NCI-H510A (cell line): ENCODE measurements at regions not wholly inside any gene's neighbourhood (a gene's known extent, or its start where the extent isn't known, plus 50 kb on each side); places are given as distances from the start of the nearest gene placed in this dataset.
A peak's percentile ranks its signal among the peaks of the same experiment; 100 is the strongest.

ENCODE experiments used
- DNase-seq: peaks from one replicate; lab custom pipeline; 2025; lab: John Stamatoyannopoulos, UW

- no peak for DNase-seq
Measured at GRCh38 chr2:193566276-193566675, 1371.5 kb upstream of the TMEFF2 start.

- DNase-seq: no peak
Measured at GRCh38 chr2:193562031-193562430, 1367.3 kb upstream of the TMEFF2 start.

- no peak for DNase-seq
Measured at GRCh38 chr2:193561054-193561453, 1366.3 kb upstream of the TMEFF2 start.

GRCh38 chr2:193556766-193557470 lies 1362.2 kb upstream of the TMEFF2 start:
- DNase-seq: no peak

- DNase-seq: no peak
Measured at GRCh38 chr2:193549661-193550060, 1354.9 kb upstream of the TMEFF2 start.

GRCh38 chr2:193542762-193543161 lies 1348.0 kb upstream of the TMEFF2 start:
- DNase-seq: no peak

- DNase-seq: no peak
Measured at GRCh38 chr2:193539188-193539587, 1344.5 kb upstream of the TMEFF2 start.

- DNase-seq: no peak
Measured at GRCh38 chr2:193538061-193538460, 1343.3 kb upstream of the TMEFF2 start.

GRCh38 chr2:193537531-193537930 lies 1342.8 kb upstream of the TMEFF2 start:
- DNase-seq: no peak

GRCh38 chr2:193528458-193528857 lies 1333.7 kb upstream of the TMEFF2 start:
- no peak for DNase-seq

- DNase-seq: no peak
Measured at GRCh38 chr2:193527146-193527545, 1332.4 kb upstream of the TMEFF2 start.

- no peak for DNase-seq
Measured at GRCh38 chr2:193523662-193524061, 1328.9 kb upstream of the TMEFF2 start.

GRCh38 chr2:193521523-193521922 lies 1326.8 kb upstream of the TMEFF2 start:
- DNase-seq: no peak

- DNase-seq: no peak
Measured at GRCh38 chr2:193520709-193521458, 1326.2 kb upstream of the TMEFF2 start.

- DNase-seq: no peak
Measured at GRCh38 chr2:193518041-193518817, 1323.5 kb upstream of the TMEFF2 start.

GRCh38 chr2:193517615-193518014 lies 1322.9 kb upstream of the TMEFF2 start:
- DNase-seq: no peak

GRCh38 chr2:193506035-193506434 lies 1311.3 kb upstream of the TMEFF2 start:
- DNase-seq: no peak

- no peak for DNase-seq
Measured at GRCh38 chr2:193505620-193506019, 1310.9 kb upstream of the TMEFF2 start.

GRCh38 chr2:193502363-193503035 lies 1307.8 kb upstream of the TMEFF2 start:
- peak; percentile 88 for DNase-seq

- DNase-seq: no peak
Measured at GRCh38 chr2:193496786-193497185, 1302.1 kb upstream of the TMEFF2 start.

- no peak for DNase-seq
Measured at GRCh38 chr2:193482557-193482956, 1287.8 kb upstream of the TMEFF2 start.

- no peak for DNase-seq
Measured at GRCh38 chr2:193480187-193480586, 1285.5 kb upstream of the TMEFF2 start.
